Peyer's patch (tissue), 4 donors: ENCODE measurements at regions not wholly inside any gene's neighbourhood (a gene's known extent, or its start where the extent isn't known, plus 50 kb on each side); places are given as distances from the start of the nearest gene placed in this dataset.

Source experiments
- DNase-seq, 3 donors: peaks; one replicate each; pipeline ENCODE4 v3.0.0-alpha.2; 2017 to 2019
- H3K27ac ChIP-seq, 4 donors: fragments of 200-600 bp; sonication (generic); one replicate each; pipeline ENCODE4 v1.5.1; 2016 to 2019
- H3K27me3 ChIP-seq, 2 donors: fragments of 200-600 bp; sonication (generic); one replicate each; pipeline ENCODE4 v1.5.1; 2019
- H3K36me3 ChIP-seq, 3 donors: fragments of 200-600 bp; sonication (generic); one replicate each; pipeline ENCODE4 v1.5.1; 2016 to 2019
- H3K4me1 ChIP-seq, 4 donors: fragments of 200-600 bp; sonication (generic); one replicate each; pipeline ENCODE4 v1.5.1; 2016 to 2019
- H3K4me3 ChIP-seq, 4 donors: fragments of 200-600 bp; sonication (generic); 1 replicate in 3 of 4; 2 replicates in 1 of 4; pipeline ENCODE4 v1.5.1; 2016 to 2019; ENCODE audit warnings: mild to moderate bottlenecking in 1 of 4
- H3K9me3 ChIP-seq, 4 donors: fragments of 200-600 bp; sonication (generic); one replicate each; pipeline ENCODE4 v1.5.1; 2016 to 2019; ENCODE audit warnings: mild to moderate bottlenecking in 1 of 4
- CTCF ChIP-seq, 6 experiments: fragments of 450-650 bp in 4 of 6; fragments of 200-600 bp in 2 of 6; sonication (generic) in 1 of 6; IDR thresholded peaks; one replicate each; pipeline ENCODE4 v1.5.1; 2017 to 2019; ENCODE audit warnings: antibody characterized with exemption in 6 of 6, mild to moderate bottlenecking in 3 of 6, moderate library complexity in 1 of 6
- POLR2A ChIP-seq, 2 donors: fragments of 450-650 bp; IDR thresholded peaks; one replicate each; pipeline ENCODE4 v1.5.1; 2017; ENCODE audit warnings: antibody characterized with exemption in 2 of 2, mild to moderate bottlenecking in 2 of 2, moderate library complexity in 2 of 2

GRCh38 chr1:181150273-181150672 is 61.8 kb downstream of the IER5 start:
- no peaks in the 10 kb centered on the region for H3K9me3 ChIP-seq
- TF ChIP-seq CTCF (IDR thresholded peaks at IDR 0.05) = no peak
- H3K27me3 ChIP-seq = no peaks in the 10 kb centered on the region
- DNase-seq = no peak
- no peak overlapping the region for H3K27ac ChIP-seq
- no peak overlapping the region for H3K4me3 ChIP-seq
- peaks cover 5 to 32% (median 23%) of the 10 kb centered on the region in 4 donors for H3K4me1 ChIP-seq
- no peaks in the 10 kb centered on the region for H3K36me3 ChIP-seq

- peaks cover 5 to 32% (median 23%) of the 10 kb centered on the region in 4 donors for H3K4me1 ChIP-seq
- H3K27ac ChIP-seq = peak overlapping the region in 3 of 4 donors; percentile 66 to 84 (median 81)
- TF ChIP-seq POLR2A (IDR thresholded peaks at IDR 0.05) (no peak), CTCF (IDR thresholded peaks at IDR 0.05) (no peak)
- no peak overlapping the region for H3K4me3 ChIP-seq
- H3K36me3 ChIP-seq = no peaks in the 10 kb centered on the region
- no peak for DNase-seq
- no peaks in the 10 kb centered on the region for H3K9me3 ChIP-seq
- H3K27me3 ChIP-seq = no peaks in the 10 kb centered on the region
Observed at GRCh38 chr1:181150842-181151241, 62.3 kb downstream of the IER5 start.

GRCh38 chr1:181151378-181152326 is 63.2 kb downstream of the IER5 start:
- TF ChIP-seq POLR2A (IDR thresholded peaks at IDR 0.05) = no peak
- Histone ChIP-seq H3K36me3 (no peaks in the 10 kb centered on the region), H3K9me3 (no peaks in the 10 kb centered on the region), H3K27ac (peak overlapping the region; percentile 47 to 84 (median 74)), H3K4me3 (no peak overlapping the region), H3K27me3 (no peaks in the 10 kb centered on the region), H3K4me1 (peaks cover 5 to 32% (median 23%) of the 10 kb centered on the region in 4 donors)
- DNase-seq = no peak

GRCh38 chr1:181152892-181153633 is 64.6 kb downstream of the IER5 start:
- Histone ChIP-seq H3K27ac (peak overlapping the region; percentile 47 to 84 (median 74)), H3K4me3 (no peak overlapping the region), H3K4me1 (peaks cover 5 to 32% (median 23%) of the 10 kb centered on the region in 4 donors), H3K9me3 (no peaks in the 10 kb centered on the region), H3K36me3 (no peaks in the 10 kb centered on the region), H3K27me3 (no peaks in the 10 kb centered on the region)
- DNase-seq = peak; percentile 69 to 89 (median 70)
- TF ChIP-seq CTCF (IDR thresholded peaks at IDR 0.05) = peak in 3 of 6 experiments; percentile 32 to 45 (median 33)
- peak; percentile 44 to 45 for TF ChIP-seq POLR2A (IDR thresholded peaks at IDR 0.05)

- Histone ChIP-seq H3K27ac (peak overlapping the region; percentile 46 to 84 (median 64)), H3K9me3 (no peaks in the 10 kb centered on the region), H3K27me3 (no peaks in the 10 kb centered on the region), H3K4me3 (no peak overlapping the region), H3K4me1 (peaks cover 5 to 33% (median 22%) of the 10 kb centered on the region in 4 donors), H3K36me3 (no peaks in the 10 kb centered on the region)
- DNase-seq = no peak
- no peak for TF ChIP-seq POLR2A (IDR thresholded peaks at IDR 0.05)
- TF ChIP-seq CTCF (IDR thresholded peaks at IDR 0.05) = no peak
Observed at GRCh38 chr1:181153634-181153961, 65.1 kb downstream of the IER5 start.

GRCh38 chr1:181155339-181155738 is 66.8 kb downstream of the IER5 start:
- TF ChIP-seq CTCF (IDR thresholded peaks at IDR 0.05) = no peak
- no peak for TF ChIP-seq POLR2A (IDR thresholded peaks at IDR 0.05)
- no peak for DNase-seq
- Histone ChIP-seq H3K27ac (no peak overlapping the region), H3K4me3 (no peak overlapping the region), H3K27me3 (no peaks in the 10 kb centered on the region), H3K9me3 (no peaks in the 10 kb centered on the region), H3K4me1 (peaks cover 3 to 44% (median 15%) of the 10 kb centered on the region in 4 donors), H3K36me3 (no peaks in the 10 kb centered on the region)
